ENCODE measurements at regions not wholly inside any gene's neighbourhood (a gene's known extent, or its start where the extent isn't known, plus 50 kb on each side); places are given as distances from the start of the nearest gene placed in this dataset.
"Not testable (repeated sequence)": the region's sequence is repeated elsewhere in the genome, so short reads cannot be mapped to it uniquely, and the experiment has no call there.

DNA sequence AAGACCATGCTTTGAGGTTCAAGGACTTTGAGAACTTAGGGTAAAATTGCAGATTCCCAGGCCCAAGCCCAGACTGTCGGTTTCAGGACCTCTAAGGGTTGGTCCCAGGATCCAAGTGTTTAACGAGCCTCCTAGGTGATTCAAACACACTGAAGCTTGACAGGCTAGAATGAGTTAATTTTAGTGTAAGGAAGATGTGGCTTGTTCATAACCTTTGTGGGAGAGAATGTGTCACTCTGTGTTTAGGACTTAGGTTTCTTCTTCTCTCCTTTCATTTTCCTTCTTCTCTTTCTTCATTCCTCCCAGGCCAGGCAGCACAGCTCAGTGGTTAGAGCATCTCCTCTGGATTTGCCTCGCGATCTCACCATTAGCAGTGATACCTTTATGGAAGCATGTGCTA lies 104.8 kb upstream of the KCNG1 start:
- no peak for TF ChIP-seq CTCF (IDR thresholded peaks at IDR 0.05; ENCODE audit: borderline replicate concordance, control extremely low read depth, extremely low read depth, insufficient read depth, missing control alignments)
- no peak for DNase-seq (ENCODE audit: low spot score)
- in situ Hi-C loops (cut with MboI; ENCODE audit: low sequenced_read_pairs, unreplicated experiment), result no loop called here

DNA sequence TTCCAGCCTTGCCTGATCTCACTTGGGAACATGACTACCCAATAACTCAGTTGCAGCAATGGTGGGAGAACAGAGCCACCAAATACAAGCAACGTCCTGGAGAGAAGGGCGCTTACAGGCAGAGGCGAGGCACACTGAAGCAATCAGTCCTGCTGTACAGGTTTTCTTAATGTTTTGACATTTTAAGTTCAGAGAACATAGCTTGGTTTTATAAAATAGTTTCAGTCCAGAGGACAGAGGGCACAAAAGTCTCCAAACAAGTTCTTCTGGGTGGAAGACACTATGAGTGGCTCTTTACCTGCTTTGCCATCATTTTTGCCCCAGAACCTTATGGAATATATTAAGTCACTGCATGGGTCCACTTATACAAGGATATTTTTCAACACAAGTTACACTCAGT lies 103.4 kb upstream of the KCNG1 start:
- no peak for TF ChIP-seq CTCF (IDR thresholded peaks at IDR 0.05; ENCODE audit: borderline replicate concordance, control extremely low read depth, extremely low read depth, insufficient read depth, missing control alignments)
- in situ Hi-C loops (cut with MboI; ENCODE audit: low sequenced_read_pairs, unreplicated experiment), result no loop called here
- no peak for DNase-seq (ENCODE audit: low spot score)

- no peak for DNase-seq (ENCODE audit: low spot score)
- in situ Hi-C loops (cut with MboI; ENCODE audit: low sequenced_read_pairs, unreplicated experiment), result no loop called here
- no peak for TF ChIP-seq CTCF (IDR thresholded peaks at IDR 0.05; ENCODE audit: borderline replicate concordance, control extremely low read depth, extremely low read depth, insufficient read depth, missing control alignments)
Observed at GRCh38 chr20:51125780-51126179, 102.9 kb upstream of the KCNG1 start.

DNA sequence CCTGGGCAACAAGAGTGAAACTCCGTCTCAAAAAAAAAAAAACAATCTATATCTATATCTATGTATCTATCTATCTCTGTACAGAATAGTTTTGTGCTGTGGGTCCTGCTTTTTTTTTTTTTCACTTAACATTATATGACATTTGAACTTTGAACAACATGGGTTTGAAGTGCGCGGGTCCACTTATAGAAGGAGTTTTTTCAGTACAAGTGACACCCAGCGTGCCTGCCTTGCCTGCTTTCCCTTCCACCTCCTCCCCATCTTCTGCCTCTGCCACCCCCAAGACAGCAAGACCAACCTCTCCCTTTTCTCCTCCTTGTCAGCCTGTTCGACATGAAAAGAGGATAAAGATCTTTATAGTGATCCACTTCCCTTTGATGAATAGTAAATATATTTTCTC lies 102.2 kb upstream of the KCNG1 start:
- TF ChIP-seq CTCF (IDR thresholded peaks at IDR 0.05; ENCODE audit: borderline replicate concordance, control extremely low read depth, extremely low read depth, insufficient read depth, missing control alignments), result no peak
- in situ Hi-C loops (cut with MboI; ENCODE audit: low sequenced_read_pairs, unreplicated experiment), result no loop called here

DNA sequence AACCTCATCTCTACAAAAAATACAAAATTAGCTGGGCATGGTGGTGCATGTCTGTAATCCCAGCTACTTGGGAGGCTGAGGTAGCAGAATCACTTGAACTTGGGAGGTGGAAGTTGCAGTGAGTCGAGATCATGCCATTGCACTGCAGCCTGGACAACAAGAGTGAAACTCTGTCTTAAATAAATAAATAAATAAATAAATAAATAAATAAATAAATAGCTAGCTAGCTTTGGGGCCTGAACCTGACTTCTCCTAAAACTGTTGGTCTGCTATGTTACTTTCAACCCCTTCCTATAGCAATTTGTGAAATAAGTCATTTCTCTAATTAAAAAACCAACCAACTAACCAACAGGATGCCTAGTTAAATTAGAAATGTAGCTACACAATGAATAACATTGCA lies 101.0 kb upstream of the KCNG1 start:
- in situ Hi-C loops (cut with MboI; ENCODE audit: low sequenced_read_pairs, unreplicated experiment); DNase-seq (ENCODE audit: low spot score): not testable (repeated sequence)

More for the DNA sequence above, 102.2 kb upstream of the KCNG1 start:
- no peak for DNase-seq (ENCODE audit: low spot score)

DNA sequence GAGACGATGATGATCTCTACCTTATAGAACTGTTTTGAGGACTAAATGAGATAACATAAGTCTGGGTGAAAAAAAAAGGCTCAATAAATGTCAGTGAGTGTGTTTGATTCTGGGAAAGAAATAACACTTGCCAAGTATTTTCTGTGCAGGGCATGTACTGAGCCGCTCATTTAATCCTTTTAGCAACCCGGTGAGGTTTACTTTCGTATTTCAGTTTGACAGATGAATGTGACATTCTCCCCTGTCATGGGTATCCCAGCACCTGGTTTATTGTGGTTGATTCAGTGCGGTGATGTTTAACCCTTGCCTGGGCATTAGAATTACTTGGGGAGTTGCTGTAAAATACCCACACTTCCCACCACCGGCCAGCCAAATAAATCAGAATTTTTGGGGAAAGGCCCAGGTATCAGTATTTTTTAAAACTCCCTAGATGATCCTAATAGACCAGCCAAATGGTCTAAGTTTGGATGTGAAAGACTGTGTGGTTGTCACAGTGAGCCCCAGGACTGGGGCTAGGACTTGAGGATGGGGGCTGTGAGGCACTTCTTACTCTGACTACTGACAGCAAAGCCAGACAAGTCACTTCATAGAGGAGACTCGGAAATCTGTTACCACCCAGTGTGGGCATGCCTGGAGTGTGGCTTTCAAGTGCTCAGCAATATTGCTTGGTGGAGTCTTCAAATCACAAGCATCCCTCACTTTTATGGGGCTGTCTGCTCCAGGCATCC lies 100.2 kb upstream of the KCNG1 start:
- no peak for TF ChIP-seq CTCF (IDR thresholded peaks at IDR 0.05; ENCODE audit: borderline replicate concordance, control extremely low read depth, extremely low read depth, insufficient read depth, missing control alignments)
- in situ Hi-C loops (cut with MboI; ENCODE audit: low sequenced_read_pairs, unreplicated experiment), result no loop called here
- DNase-seq (ENCODE audit: low spot score), result no peak

- TF ChIP-seq CTCF (IDR thresholded peaks at IDR 0.05; ENCODE audit: borderline replicate concordance, control extremely low read depth, extremely low read depth, insufficient read depth, missing control alignments), result no peak
- in situ Hi-C loops (cut with MboI; ENCODE audit: low sequenced_read_pairs, unreplicated experiment), result no loop called here
- no peak for DNase-seq (ENCODE audit: low spot score)
Observed at GRCh38 chr20:51121901-51122412, 99.0 kb upstream of the KCNG1 start.
